ENCODE measurements at regions not wholly inside any gene's neighbourhood (a gene's known extent, or its start where the extent isn't known, plus 50 kb on each side); places are given as distances from the start of the nearest gene placed in this dataset.

GRCh38 chr4:180913750-180914149, 1329.5 kb upstream of the TENM3 start:
- no peak for DNase-seq (ENCODE audit: low read depth)

GRCh38 chr4:180923486-180923885, 1319.7 kb upstream of the TENM3 start:
- no peak for DNase-seq (ENCODE audit: low read depth)

DNA sequence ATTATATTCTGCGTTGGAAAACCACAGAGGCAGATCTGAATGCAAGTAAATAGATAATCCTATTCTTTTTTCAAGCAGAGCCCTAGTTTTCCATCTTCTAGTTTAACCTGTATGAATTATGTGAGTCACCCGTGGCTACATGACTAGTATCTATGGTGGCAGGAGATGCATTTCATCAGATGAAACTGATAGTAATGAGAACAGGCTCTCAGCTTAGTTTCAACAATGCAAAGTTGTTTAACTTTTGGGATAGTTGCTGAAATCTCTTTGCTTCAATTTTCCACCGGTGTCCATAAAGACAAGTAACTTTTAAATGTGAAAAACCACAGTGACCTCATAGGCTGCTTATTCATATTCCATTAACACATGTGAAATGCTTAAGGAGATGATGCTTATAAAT, 1317.4 kb upstream of the TENM3 start:
- no peak for DNase-seq (ENCODE audit: low read depth)

DNA sequence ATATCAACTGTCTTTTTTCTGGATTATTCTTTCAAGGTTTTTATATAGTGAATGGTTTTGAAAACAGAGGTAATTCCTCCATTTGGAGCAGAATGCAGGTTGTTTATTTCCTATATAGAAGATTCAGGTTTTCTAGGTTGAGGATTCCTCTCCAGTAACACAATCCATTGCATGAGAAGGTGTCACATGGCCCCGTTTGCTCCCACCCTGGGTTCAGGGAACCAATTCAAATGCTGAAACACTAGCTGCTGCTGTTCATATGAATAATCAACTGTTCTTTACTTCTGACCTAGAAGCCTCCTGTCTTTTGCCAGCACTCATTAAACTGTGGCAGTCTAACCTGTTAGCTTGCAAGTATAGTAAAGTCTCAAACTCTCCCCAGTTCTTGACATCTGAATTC, 1316.9 kb upstream of the TENM3 start:
- no peak for DNase-seq (ENCODE audit: low read depth)

DNA sequence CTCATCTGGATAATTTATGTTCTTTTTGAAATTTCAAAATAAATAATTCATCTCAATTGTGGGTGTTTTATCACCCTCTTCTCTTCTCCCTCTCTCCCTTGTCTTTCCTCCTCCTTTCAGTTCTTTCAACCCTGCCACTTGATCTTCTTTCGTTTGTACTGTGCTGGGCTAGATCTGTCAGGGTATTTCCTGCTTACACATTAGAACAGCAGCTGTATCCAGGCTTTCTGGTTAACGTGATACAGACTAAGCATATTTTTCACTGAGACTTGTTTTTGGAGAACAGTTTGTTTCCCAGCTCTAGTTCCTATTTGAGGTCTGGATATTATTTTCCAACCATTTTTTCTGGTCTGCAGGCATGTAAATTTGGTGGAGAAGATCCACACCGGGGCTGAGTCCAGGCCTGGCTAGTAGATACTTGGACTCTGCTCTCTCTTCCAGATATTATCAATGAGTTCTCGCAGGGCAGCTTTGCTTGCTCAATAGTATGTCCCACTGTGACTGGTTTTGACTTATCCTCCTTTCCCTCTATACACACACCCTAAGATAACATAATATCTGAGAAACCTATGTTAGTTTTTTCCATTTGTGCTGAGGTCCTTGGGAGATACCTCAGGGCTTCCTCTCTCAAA, 1310.7 kb upstream of the TENM3 start:
- DNase-seq (ENCODE audit: low read depth), result no peak

DNA sequence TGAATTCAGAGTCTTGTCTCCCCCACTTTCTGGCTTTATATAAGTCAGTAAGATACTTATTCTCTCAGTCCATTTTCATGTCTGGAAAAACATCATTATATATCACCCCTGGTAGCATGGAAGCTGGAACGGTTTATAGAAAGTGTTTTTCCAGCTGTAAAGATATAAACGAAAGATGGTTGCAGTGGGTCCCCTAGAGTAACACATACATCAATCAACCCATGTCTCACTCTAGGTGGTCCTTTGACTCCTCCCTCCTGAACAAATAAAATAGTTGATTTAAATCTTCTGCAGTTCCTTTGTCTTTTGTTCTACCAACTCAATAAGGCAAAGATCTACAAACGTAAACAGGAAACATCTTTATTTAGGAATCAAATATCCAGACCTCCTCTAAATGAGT, 1306.1 kb upstream of the TENM3 start:
- no peak for DNase-seq (ENCODE audit: low read depth)

- DNase-seq (ENCODE audit: low read depth), result no peak
Measured at GRCh38 chr4:180940680-180941079, 1302.5 kb upstream of the TENM3 start.

DNA sequence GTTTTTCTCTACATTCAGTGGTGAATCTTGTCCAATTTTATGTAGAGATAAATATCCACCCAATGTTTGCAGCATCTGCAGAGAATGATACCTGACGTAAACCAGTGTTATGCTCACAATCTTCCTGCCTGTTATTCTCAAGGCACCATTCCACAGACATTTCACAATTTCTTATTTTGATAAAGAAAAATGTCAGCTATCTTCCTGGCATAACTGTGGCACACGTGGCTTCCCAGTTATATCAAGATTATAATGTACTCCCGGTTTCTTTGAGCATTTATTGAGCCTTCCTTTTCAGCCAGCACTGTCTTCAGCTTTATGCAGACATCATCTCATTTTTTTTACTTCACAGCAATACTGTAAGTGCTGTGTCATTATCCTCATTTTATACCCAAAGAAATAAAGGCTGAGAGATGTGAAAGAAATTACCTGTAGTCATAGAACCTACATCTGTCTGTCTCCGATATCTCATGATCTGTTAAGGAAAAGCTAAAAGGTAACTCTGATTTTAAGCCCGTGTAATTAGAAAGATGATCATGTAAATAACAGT, 1300.8 kb upstream of the TENM3 start:
- no peak for DNase-seq (ENCODE audit: low read depth)

DNA sequence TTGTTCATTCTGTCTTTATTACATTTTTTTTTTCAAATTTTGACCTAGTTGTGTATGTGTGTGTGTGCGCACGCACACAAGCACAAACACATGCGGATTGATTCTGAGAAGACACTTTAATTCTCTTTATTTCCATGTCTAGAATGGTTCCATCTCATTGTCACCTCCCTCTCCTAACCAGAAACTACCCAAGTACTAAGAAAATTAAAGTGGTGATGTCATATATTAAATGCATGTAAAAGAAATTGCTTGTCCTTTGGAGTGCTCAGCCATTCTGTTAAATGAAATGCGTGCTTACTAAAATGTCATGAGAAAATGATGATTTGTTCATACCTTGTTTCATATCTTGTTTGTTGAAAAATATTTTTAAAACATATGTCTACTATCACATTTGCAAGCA, 1297.0 kb upstream of the TENM3 start:
- no peak for DNase-seq (ENCODE audit: low read depth)

- no peak for DNase-seq (ENCODE audit: low read depth)
Measured at GRCh38 chr4:180947425-180947824, 1295.8 kb upstream of the TENM3 start.

- DNase-seq (ENCODE audit: low read depth), result no peak
Measured at GRCh38 chr4:180949424-180950213, 1293.6 kb upstream of the TENM3 start.

GRCh38 chr4:180950377-180950776, 1292.8 kb upstream of the TENM3 start:
- no peak for DNase-seq (ENCODE audit: low read depth)

- no peak for DNase-seq (ENCODE audit: low read depth)
Measured at GRCh38 chr4:180951312-180951711, 1291.9 kb upstream of the TENM3 start.

DNA sequence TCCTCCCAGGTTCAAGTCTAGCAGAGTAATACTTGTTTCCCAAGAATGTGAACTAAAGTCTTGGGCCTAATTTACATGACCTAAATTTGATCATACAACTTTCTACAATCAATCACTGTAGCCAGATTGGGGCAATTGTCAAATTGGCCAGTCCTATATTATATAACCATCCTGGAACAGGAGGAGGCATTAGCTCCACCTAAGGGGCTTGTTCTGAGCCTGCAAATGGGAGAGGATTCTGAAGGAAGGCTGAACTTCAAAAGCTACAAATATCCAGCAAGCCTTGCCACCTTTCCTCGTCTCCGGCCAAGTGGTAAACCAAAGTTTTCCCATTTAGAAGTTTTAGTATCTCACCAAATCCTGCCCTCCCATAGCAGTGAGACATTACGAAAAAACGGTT, 1289.6 kb upstream of the TENM3 start:
- DNase-seq (ENCODE audit: low read depth), result no peak

DNA sequence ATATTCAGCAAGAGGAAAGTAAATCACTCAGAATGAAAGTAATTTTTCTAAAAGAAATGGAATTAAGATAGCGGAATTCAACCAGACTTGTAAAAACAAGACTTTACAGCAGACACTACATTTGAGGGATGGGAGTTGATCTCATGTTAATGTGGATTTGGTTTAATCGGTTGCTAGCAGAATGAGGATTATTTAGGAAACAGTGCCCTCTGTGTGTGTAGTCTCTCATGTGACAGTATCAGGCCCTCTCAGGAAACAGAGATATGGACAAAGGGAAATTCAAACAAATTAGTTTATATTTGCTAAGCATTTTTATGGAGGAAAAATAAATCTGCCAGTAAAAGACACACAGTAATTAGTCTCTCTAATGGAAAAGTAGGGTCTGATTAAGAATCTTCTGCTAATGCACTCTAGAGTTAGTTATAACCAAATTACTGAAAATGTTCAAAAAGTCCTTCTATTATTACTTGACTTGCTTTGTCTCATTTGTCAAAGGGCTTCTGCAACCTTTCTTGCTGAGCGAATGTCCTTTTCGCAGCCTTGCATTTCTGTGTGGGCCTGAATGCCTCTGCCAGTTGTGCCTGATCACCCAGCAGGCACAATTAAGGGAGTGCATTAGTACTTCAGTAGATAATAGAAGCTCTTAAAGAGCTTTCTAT, 1282.3 kb upstream of the TENM3 start:
- no peak for DNase-seq (ENCODE audit: low read depth)

- no peak for DNase-seq (ENCODE audit: low read depth)
Measured at GRCh38 chr4:180962268-180962667, 1280.9 kb upstream of the TENM3 start.

- no peak for DNase-seq (ENCODE audit: low read depth)
Measured at GRCh38 chr4:180966312-180966711, 1276.9 kb upstream of the TENM3 start.

DNA sequence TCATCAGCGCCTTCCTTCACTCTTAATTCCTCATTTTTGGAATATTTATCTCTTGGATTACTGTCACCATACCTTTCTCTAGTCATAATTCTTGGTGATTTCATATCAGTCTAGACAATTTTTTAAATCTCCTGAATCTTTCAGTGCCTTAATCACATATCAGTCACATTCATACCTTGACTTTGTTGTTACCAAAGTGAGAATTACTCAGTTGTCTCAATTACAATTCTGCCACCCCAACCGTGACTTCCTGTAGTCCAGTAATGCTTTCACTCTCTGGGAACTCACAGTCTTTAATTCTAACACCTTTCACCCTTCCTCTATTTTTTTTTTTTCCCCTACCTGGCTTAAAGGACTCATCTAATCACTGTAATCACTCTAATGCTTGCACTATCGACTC, 1275.3 kb upstream of the TENM3 start:
- no peak for DNase-seq (ENCODE audit: low read depth)

DNA sequence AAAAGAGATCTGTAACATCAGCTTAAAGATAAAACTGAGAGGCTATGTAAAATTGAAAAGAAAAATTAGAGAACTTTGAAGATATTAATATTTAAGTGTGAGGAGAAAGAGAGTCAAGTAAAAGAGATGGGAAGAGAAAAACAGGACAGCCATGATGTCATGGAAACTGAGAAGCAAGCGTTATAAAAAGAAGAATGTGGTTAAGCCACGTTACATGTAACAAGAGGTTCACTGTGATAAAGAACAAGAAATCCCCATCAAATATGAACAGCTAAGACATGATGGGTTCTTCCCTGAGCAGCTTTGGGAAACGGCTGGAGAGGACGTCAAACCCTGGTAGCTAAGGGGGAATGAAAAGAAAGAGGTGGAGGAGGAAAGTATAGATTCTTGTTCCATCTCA, 1269.3 kb upstream of the TENM3 start:
- no peak for DNase-seq (ENCODE audit: low read depth)

DNA sequence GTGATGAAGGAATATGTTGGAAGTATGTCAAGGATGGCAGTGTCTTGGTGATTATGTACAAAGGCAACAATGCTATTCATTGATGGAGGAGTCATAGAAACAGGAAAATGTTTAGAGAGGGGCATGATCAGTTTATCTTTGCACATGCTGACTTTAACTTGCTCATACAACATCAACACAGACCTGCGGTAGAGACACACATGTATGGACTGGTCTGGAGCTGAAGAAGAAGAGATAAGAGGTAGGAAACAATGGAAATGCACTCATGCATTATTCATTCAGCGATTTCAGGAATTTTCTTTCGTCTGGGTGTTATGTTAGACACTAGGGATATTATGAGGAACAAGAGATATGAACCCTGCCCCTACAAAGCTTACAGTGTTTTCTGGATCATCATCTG, 1252.3 kb upstream of the TENM3 start:
- DNase-seq (ENCODE audit: low read depth), result no peak

GRCh38 chr4:180993244-180993836, 1249.9 kb upstream of the TENM3 start:
- no peak for DNase-seq (ENCODE audit: low read depth)

- no peak for DNase-seq (ENCODE audit: low read depth)
Measured at GRCh38 chr4:180994722-180995121, 1248.5 kb upstream of the TENM3 start.

DNA sequence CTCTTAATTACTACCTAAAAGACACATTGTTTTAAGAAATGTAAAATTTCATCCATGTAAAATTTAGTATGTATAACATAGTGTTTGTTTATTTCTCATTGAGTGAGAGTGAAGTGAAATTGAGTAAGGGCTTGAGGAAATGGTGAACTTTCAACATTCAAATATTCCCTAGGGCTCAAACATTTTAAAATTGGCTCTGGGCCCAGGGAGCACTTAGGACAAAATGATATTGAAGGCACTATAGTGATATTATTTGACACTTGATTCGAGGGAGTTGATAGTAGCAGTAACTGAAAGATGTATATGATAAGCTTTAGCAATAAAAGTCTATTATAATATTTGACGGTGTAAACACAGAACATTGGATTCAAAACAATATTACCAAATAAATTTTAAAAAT, 1244.0 kb upstream of the TENM3 start:
- DNase-seq (ENCODE audit: low read depth), result no peak

Data from activated T-helper 1 cell treated with Interleukin-2 at 50 U/mL for 16 hours (primary cell).